ENCODE measurements at regions not wholly inside any gene's neighbourhood (a gene's known extent, or its start where the extent isn't known, plus 50 kb on each side); places are given as distances from the start of the nearest gene placed in this dataset.

- BruUV-seq (replicated peaks) = no TSS peak
- Histone ChIP-seq H3K36me3 (replicated peaks in 1 of 2; ENCODE audit: control insufficient read depth in 1 of 2, insufficient read depth in 2 of 2, low read length in 2 of 2) (no peaks in the 10 kb centered on the region), H3K9ac (ENCODE audit: insufficient read depth, low read depth, low read length) (no peak overlapping the region), H3K27me3 (ENCODE audit: control insufficient read depth in 1 of 2, insufficient read depth in 2 of 2, low read length in 2 of 2) (no peaks in the 10 kb centered on the region), H2AFZ (ENCODE audit: low read length) (no peak overlapping the region), H3K4me1 (ENCODE audit: insufficient read depth, low read length) (no peaks in the 10 kb centered on the region), H3K27ac (ENCODE audit: extremely low read length, insufficient read depth, low read length) (no peak overlapping the region), H3K79me2 (ENCODE audit: insufficient read depth, low read length) (no peaks in the 10 kb centered on the region), H3K4me3 (replicated peaks in 1 of 3; ENCODE audit: insufficient read depth in 1 of 3, low read depth in 2 of 3, low read length in 3 of 3) (no peak overlapping the region), H3K9me3 (ENCODE audit: low read length) (no peaks in the 10 kb centered on the region), H3K4me2 (ENCODE audit: low read depth, low read length) (no peak overlapping the region), H4K20me1 (ENCODE audit: insufficient read depth, low read length) (no peaks in the 10 kb centered on the region)
- 2% methylated on average over 6 of the region's 6 CpGs for WGBS (ENCODE audit: low lambda C conversion rate)
- intact Hi-C loops (cut with micrococcal nuclease; ENCODE audit: unreplicated experiment) (loop anchor here (5.0 kb wide), 1 partner anchor 1483 kb away; no protein-coding TSS in a partner anchor), in situ Hi-C loops (cut with HindIII; ENCODE audit: extremely low pct_ligation_motif_present, low pct_unique_long_range_greater_than_20kb) (no loop called here)
- CTCF ChIA-PET (ENCODE audit: low intra/inter-chr PET ratio, low total read pairs) = no interaction called here
- POLR2A ChIA-PET = no interaction called here
- no peak for ATAC-seq
- TF ChIP-seq UBTF (CRISPR knock-in tag; IDR thresholded peaks at IDR 0.05) (no peak), ZNF574 (CRISPR knock-in tag; IDR thresholded peaks at IDR 0.05) (no peak), SALL1 (CRISPR knock-in tag; IDR thresholded peaks at IDR 0.05) (no peak)
- no peak for FAIRE-seq
- DNase-seq (ENCODE audit: low spot score) = no peak
These were observed 100.0 kb upstream of the MAN1A1 start for GRCh38 chr6:119449331-119450156.
